ENCODE measurements at regions not wholly inside any gene's neighbourhood (a gene's known extent, or its start where the extent isn't known, plus 50 kb on each side); places are given as distances from the start of the nearest gene placed in this dataset.

DNA sequence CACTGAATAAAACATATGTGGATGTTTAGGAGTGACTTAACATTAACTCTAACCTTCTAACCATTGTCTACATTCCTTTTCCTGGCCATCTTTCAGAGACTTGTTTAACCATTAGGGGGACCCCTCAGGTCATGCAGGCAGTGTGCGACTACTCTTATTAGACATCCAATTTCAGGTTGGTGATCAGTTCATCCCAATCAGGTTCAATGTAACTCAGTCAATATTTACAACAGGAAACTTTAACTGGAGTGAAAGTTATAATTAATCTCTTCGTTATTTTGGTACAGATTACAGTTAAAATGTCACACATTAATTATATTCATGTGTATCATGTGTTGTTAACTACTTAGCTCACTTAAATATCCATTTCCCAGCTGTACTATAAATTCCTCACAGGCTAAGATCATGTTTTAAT is 68.8 kb upstream of the RGS1 start:
- Histone ChIP-seq H3K56ac (replicated peaks; ENCODE audit: insufficient read length, low read depth, low read length) (no peak overlapping the region), H4K5ac (ENCODE audit: insufficient read length, low read depth, low read length) (no peak overlapping the region), H3K36me3 (ENCODE audit: control insufficient read depth in 2 of 4, insufficient read depth in 4 of 4, low read length in 3 of 4) (no peaks in the 10 kb centered on the region), H3K14ac (ENCODE audit: insufficient read length) (no peak overlapping the region), H3K23me2 (ENCODE audit: low read depth, low read length) (no peaks in the 10 kb centered on the region), H2AK5ac (ENCODE audit: low read depth, low read length) (no peak overlapping the region), H3K4me2 (ENCODE audit: insufficient read depth in 1 of 2, low read depth in 2 of 2, low read length in 2 of 2) (no peak overlapping the region), H4K20me1 (replicated peaks in 1 of 2; ENCODE audit: control insufficient read depth in 1 of 2, insufficient read depth in 2 of 2, low read length in 2 of 2) (no peaks in the 10 kb centered on the region), H3K4ac (replicated peaks; ENCODE audit: insufficient read length, low read depth, low read length) (no peak overlapping the region), H3K27me3 (replicated peaks in 1 of 4; ENCODE audit: control insufficient read depth in 3 of 4, extremely low read depth in 1 of 4, insufficient read depth in 3 of 4, low read length in 3 of 4) (no peaks in the 10 kb centered on the region), H2BK120ac (replicated peaks; ENCODE audit: low read depth, low read length) (no peak overlapping the region), H2BK12ac (ENCODE audit: low read depth, low read length) (no peak overlapping the region), H2BK5ac (ENCODE audit: low read depth, low read length) (no peak overlapping the region), H3K27ac (ENCODE audit: low read depth, low read length) (no peak overlapping the region), H4K91ac (replicated peaks; ENCODE audit: insufficient read length, low read length) (no peak overlapping the region), H3K79me1 (ENCODE audit: low read depth, low read length) (no peaks in the 10 kb centered on the region), H3K4me1 (replicated peaks in 1 of 4; ENCODE audit: control insufficient read depth in 3 of 4, insufficient read depth in 4 of 4, low read length in 3 of 4) (no peaks in the 10 kb centered on the region), H3K23ac (ENCODE audit: insufficient read length) (no peak overlapping the region), H2BK15ac (ENCODE audit: low read length) (no peak overlapping the region), H2BK20ac (ENCODE audit: low read length) (no peak overlapping the region), H3K9ac (replicated peaks in 1 of 4; ENCODE audit: extremely low read depth in 1 of 4, low read depth in 3 of 4, low read length in 3 of 4) (no peak overlapping the region), H3K79me2 (ENCODE audit: control insufficient read depth in 1 of 2, insufficient read depth in 2 of 2, low read length in 2 of 2) (no peaks in the 10 kb centered on the region), H3K9me3 (ENCODE audit: insufficient read depth in 2 of 2, low read depth in 1 of 2, low read length in 1 of 2) (no peaks in the 10 kb centered on the region), H3K4me3 (ENCODE audit: extremely low read depth in 1 of 4, insufficient read depth in 2 of 4, low read depth in 3 of 4, low read length in 4 of 4) (no peak overlapping the region), H4K8ac (ENCODE audit: extremely low read depth, insufficient read depth, low read length) (no peak overlapping the region), H2AFZ (ENCODE audit: low read length) (no peak overlapping the region), H3K18ac (ENCODE audit: extremely low read depth, low read length) (no peak overlapping the region)
- 72% methylated on average over 2 of the region's 2 CpGs; no CpG with 5 or more reads in 1 of the 2 experiments for WGBS, 2 experiments (ENCODE audit: extremely low coverage in 1 of 2, insufficient coverage in 1 of 2, insufficient read length in 1 of 2, insufficient replicate concordance in 2 of 2, low coverage in 1 of 2, low lambda C conversion rate in 2 of 2, missing lambda C conversion rate in 1 of 2)
- FAIRE-seq (no peak), DNase-seq (ENCODE audit: low read depth in 1 of 2, low spot score in 2 of 2) (no peak)
- TF ChIP-seq RAD21 (IDR thresholded peaks at IDR 0.05 in 1 of 2, conservative IDR thresholded peaks at IDR 0.05 in 1 of 2; ENCODE audit: low read depth in 2 of 2, low read length in 2 of 2) (peak; percentile 66 to 70), ASH2L (IDR thresholded peaks at IDR 0.05; ENCODE audit: low read length) (no peak), CTCF (IDR thresholded peaks at IDR 0.05; ENCODE audit: control extremely low read depth in 1 of 3, insufficient read depth in 1 of 3, low read depth in 1 of 3, low read length in 3 of 3) (peak in 2 of 3 experiments; percentile 41 to 52; a peak in 3 of 4 replicates)
- ChIA-PET CTCF (ENCODE audit: partially characterized antibody) (interaction anchor here (0.7 to 1.9 kb wide), 8 partner anchors 9 to 102 kb away, joined by 3 to 5 read pairs (median 4); no protein-coding TSS in a partner anchor), POLR2A (ENCODE audit: partially characterized antibody) (no interaction called here)

Measured in H1 (cell line).